ENCODE measurements at regions not wholly inside any gene's neighbourhood (a gene's known extent, or its start where the extent isn't known, plus 50 kb on each side); places are given as distances from the start of the nearest gene placed in this dataset.

DNA sequence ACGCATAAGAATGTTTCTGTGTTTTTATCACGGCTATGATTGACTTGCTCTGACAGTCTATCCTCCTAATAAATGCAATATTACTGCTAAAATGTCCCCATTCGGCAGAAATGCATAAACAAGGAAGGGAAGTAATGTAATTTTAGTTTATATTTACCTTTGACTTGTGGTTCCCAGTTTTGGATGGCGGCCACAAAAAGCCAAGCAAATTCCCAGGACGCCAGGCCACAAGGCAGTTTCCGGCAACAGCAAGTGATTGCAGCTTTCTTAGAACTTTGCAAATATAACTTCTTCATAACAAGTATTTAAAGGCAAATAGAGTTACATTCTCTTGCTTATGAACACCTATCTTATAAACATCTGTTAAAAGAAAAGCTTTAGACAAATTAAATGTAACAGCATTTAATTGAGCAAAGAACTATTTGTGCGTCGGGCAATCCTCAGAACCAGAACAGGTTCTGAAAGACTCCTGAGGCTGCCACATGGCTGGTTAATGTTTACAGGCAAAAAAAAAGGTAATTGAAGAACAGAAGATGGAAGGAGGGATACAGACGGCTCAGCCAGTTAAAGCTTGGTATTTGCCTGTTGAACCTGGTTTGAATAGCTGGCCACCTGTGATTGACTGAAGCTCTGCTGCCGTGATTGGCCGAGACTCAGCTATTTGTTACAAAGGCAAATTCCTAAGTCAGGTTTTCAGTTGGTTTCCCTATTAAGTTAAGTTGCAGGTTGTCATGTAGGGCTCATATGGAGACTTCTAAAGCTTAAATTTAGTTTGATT, 80.8 kb downstream of the C21orf91 start:
- H3K27ac ChIP-seq, result no peak overlapping the region
- no peaks in the 10 kb centered on the region for H3K36me3 ChIP-seq
- H3K9me3 ChIP-seq, result no peaks in the 10 kb centered on the region
- intact Hi-C loops (cut with DNase I), result no loop called here
- TF ChIP-seq CTCF (IDR thresholded peaks at IDR 0.05), result no peak
- H3K4me3 ChIP-seq, result no peak overlapping the region
- DNase-seq (ENCODE audit: low spot score in 2 of 2), result no peak
- H3K27me3 ChIP-seq, result no peaks in the 10 kb centered on the region
- H3K4me1 ChIP-seq, result no peaks in the 10 kb centered on the region

- Histone ChIP-seq H3K27ac (no peak overlapping the region), H3K36me3 (no peaks in the 10 kb centered on the region), H3K9me3 (no peaks in the 10 kb centered on the region), H3K4me1 (no peaks in the 10 kb centered on the region), H3K27me3 (no peaks in the 10 kb centered on the region), H3K4me3 (no peak overlapping the region)
- DNase-seq (ENCODE audit: low spot score in 2 of 2), result no peak
- no peak for TF ChIP-seq CTCF (IDR thresholded peaks at IDR 0.05)
- intact Hi-C loops (cut with DNase I), result no loop called here
These were observed 83.1 kb downstream of the C21orf91 start for GRCh38 chr21:17736072-17736471.

GRCh38 chr21:17733209-17733608, 85.9 kb downstream of the C21orf91 start:
- Histone ChIP-seq H3K4me3 (no peak overlapping the region), H3K27me3 (no peaks in the 10 kb centered on the region), H3K36me3 (no peaks in the 10 kb centered on the region), H3K4me1 (no peaks in the 10 kb centered on the region), H3K27ac (no peak overlapping the region), H3K9me3 (no peaks in the 10 kb centered on the region)
- DNase-seq (ENCODE audit: low spot score in 2 of 2), result no peak
- intact Hi-C loops (cut with DNase I), result no loop called here
- TF ChIP-seq CTCF (IDR thresholded peaks at IDR 0.05), result no peak

DNA sequence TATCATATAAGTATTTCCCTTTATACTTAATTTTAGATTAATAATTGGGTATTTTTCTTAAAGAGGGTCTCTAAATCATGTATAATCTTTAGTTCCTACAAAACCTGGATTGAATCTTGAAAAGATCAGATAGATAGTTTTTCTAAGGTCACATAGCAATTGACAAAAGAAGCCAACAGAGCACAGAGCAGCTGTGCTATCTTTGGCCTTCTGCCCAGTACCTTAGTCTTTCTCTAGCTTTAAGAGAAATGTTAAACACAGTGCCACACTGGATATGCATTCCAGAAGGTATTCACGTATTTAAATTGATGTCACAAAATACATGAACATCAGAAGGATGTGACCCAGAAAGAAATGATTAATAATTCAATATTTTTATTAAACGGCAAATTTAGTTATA, 86.8 kb downstream of the C21orf91 start:
- Histone ChIP-seq H3K4me3 (no peak overlapping the region), H3K27ac (no peak overlapping the region), H3K4me1 (no peaks in the 10 kb centered on the region), H3K9me3 (no peaks in the 10 kb centered on the region), H3K27me3 (no peaks in the 10 kb centered on the region), H3K36me3 (no peaks in the 10 kb centered on the region)
- intact Hi-C loops (cut with DNase I), result no loop called here
- no peak for TF ChIP-seq CTCF (IDR thresholded peaks at IDR 0.05)
- no peak for DNase-seq (ENCODE audit: low spot score in 2 of 2)

DNA sequence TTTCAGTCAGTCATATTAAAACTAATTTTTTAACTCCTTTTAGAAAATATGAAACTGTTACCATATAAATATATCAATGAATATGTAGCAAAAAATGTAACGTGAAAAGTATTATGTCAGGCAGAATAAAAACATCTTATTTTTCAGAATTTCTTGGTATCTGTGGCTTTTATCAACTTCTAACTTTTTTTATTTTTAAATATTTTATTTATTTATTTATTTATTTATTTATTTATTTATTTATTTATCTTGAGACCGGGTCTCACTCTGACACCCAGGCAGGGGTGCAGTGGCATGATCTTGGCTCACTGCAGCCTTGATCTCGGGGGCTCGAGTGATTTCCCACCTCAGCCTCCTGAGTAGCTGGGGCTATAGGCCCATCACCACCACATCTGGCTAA, 87.6 kb downstream of the C21orf91 start:
- Histone ChIP-seq H3K9me3 (no peaks in the 10 kb centered on the region), H3K27me3 (no peaks in the 10 kb centered on the region), H3K4me1 (no peaks in the 10 kb centered on the region), H3K36me3 (no peaks in the 10 kb centered on the region), H3K4me3 (no peak overlapping the region), H3K27ac (no peak overlapping the region)
- no peak for TF ChIP-seq CTCF (IDR thresholded peaks at IDR 0.05)
- intact Hi-C loops (cut with DNase I), result no loop called here
- DNase-seq (ENCODE audit: low spot score in 2 of 2), result no peak

- no peaks in the 10 kb centered on the region for H3K4me1 ChIP-seq
- H3K36me3 ChIP-seq, result no peaks in the 10 kb centered on the region
- H3K4me3 ChIP-seq, result no peak overlapping the region
- TF ChIP-seq CTCF (IDR thresholded peaks at IDR 0.05), result no peak
- no peak overlapping the region for H3K27ac ChIP-seq
- H3K27me3 ChIP-seq, result no peaks in the 10 kb centered on the region
- intact Hi-C loops (cut with DNase I), result no loop called here
- DNase-seq (ENCODE audit: low spot score in 2 of 2), result no peak
- no peaks in the 10 kb centered on the region for H3K9me3 ChIP-seq
These were observed 88.4 kb downstream of the C21orf91 start for GRCh38 chr21:17730782-17731181.
